Activated CD4-positive, alpha-beta T cell treated with anti-CD3 and anti-CD28 coated beads, Interleukin-2, Interleukin-6, amounts not matched to agents 100 ng/mL and 50 ng/mL, durations not matched to agents 16 hours and 8 hours (primary cell): ENCODE measurements at regions not wholly inside any gene's neighbourhood (a gene's known extent, or its start where the extent isn't known, plus 50 kb on each side); places are given as distances from the start of the nearest gene placed in this dataset.
"Not testable (repeated sequence)": the region's sequence is repeated elsewhere in the genome, so short reads cannot be mapped to it uniquely, and the experiment has no call there.

Experiments
- DNase-seq: peaks from one replicate; pipeline ENCODE4 v3.0.0-alpha.2; 2020

DNA sequence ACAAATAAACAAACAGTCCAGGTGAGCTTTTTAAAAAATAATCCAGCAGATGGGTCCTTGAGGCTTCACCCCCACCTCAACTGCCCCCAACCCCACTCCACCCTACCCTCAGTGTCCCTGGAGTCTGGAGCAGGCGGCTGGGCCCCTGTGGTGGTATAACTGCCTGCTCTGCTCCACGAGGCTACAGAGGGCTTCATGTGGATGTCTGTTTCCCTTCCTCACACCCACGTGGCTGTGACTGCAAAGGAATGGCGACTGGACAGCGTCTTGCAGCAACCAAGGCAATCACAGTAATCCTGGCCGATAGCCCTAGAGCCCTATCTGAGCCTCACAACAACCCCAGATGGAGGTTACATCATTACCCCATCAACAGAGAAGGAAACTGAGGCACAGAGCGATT is 76.5 kb downstream of the SLC2A10 start:
- DNase-seq = no peak

DNA sequence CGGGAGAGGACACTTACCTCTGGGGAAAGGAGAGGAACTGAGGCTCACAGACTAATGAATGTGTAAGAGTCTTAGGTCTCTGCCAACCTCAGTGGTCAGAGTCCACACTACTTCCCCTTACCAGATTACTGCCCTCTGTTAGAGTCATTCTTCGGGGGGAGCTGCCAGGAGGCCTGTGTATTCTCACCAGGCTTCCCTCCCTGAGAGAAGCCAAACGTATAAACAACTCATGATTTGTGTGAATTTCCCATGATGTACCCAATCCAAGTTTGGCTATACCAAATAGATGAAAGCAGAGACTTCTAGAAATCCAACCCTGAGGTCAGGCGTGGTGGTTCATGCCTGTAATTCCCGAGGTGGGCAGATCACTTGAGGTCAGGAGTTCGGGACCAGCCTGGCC is 77.1 kb downstream of the SLC2A10 start:
- no peak for DNase-seq

- DNase-seq = no peak
These were observed 78.7 kb downstream of the SLC2A10 start for GRCh38 chr20:46787991-46788762.

GRCh38 chr20:46788763-46789091 is 79.3 kb downstream of the SLC2A10 start:
- DNase-seq = not testable (repeated sequence)

- DNase-seq = no peak
These were observed 80.0 kb downstream of the SLC2A10 start for GRCh38 chr20:46789339-46790028.

DNA sequence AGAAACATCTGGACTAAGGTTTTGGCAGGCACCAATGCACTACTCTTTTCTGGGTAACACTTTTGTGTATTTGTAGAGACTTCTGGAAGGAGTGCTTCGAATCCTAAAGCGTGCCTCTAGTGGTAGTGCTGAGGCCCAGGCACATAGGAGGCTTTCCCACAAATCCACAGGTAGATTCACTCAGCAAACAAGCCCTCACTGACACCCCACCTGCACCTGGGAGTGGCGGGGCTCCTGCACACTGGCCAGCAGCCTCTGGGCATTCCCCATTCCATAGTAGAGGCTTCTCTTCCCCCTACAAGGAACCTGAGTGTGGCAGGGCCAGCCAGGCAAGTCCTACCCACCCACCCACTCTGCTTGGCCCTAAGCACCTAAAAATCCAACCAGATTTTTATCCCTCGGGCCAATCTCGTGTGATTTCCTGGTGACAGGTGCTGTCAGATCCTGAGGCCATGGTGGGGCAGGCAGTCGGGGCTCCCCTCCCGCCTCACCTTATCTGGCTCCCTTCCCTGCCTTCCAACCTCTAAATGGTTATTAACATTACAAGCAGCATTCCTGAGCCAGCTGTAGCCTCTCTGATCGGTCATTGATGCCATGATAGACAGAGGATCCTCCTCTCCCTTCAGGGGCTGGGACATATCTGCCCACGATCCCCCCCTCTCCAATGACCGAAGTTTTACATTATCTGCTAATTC is 82.4 kb downstream of the SLC2A10 start:
- no peak for DNase-seq

DNA sequence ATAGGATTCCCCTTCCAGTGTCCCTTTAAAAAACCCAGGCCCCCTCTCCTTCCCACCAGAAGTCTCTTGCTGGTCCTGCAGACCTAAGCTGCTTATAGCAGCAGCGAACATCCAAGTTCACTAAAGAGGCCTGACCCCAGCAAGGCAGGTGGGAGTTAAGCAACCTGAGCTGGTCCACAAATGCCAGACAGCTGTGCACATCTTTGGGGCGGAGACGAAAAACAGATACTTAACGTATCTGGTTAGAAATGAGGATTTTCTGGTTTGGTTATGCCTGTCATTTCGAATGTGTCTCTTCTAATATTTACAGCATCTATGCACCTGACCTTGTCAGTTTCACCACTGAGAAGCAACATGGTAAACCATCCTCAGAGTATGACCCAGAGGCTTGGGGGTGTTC is 87.8 kb downstream of the SLC2A10 start:
- no peak for DNase-seq

GRCh38 chr20:46798430-46798829 is 89.0 kb downstream of the SLC2A10 start:
- DNase-seq = no peak

DNA sequence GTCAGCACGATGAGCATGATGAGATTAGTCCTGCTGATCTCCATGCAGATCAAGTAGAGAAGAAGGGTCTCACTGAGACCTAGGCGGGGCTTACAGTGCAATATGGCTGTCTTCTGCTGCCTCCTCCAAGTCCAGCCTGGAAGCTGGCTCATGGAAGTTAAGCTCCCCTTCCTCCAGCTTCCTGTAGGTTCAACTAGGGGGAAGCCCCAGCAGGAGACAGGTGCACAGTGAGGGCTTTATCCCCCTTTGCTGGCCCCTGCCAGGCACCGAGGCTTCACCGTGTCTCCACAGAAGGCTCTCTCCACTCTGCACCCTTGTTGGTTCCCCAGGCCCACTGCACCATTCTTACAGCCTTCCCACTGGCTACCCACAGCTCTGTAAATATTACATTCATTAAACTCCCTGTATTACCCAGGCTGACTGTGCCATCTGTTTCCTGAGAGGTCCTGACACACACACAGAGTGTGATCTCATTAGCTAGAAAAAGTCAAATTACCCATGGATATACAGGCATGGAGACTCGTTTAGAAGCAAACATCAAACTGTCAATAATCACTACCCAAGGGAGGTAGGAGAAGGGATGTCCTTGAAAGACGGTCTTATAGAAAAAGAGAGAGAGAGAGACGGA is 90.4 kb downstream of the SLC2A10 start:
- DNase-seq = no peak

GRCh38 chr20:46800409-46800804 is 91.0 kb downstream of the SLC2A10 start:
- DNase-seq = no peak

DNA sequence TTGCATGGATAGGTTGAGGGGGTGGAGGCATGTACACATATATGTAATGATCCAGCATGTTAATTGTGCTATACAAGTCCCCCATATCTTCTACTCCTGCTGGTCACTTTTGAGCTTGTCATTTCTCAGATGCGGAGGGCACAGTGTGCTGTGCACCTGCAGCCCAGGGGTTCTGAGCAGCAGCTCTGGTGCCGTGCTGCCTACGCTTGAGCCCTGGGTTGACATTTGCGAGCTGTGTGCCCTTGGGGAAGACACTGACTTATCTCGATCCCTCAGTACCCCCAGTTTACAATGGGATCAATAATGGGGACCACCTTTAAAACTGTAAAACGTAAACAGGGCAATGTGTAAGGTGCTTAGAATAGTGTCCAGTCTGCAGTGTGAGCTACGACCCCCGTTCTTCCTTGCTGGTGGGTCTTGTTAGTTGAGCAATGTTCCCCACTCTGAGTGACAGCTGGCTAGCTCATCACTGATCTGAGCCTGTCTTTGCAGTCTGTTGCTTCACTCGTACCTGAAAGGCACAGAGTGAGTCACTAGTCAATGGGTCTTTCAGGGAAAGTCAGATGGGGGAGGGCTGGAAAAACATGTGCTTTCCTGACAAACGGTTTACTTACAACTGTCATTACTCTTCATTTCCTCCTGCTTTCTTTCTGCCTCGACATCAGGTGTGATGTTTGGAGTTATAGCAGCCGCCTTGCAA is 91.7 kb downstream of the SLC2A10 start:
- no peak for DNase-seq

DNA sequence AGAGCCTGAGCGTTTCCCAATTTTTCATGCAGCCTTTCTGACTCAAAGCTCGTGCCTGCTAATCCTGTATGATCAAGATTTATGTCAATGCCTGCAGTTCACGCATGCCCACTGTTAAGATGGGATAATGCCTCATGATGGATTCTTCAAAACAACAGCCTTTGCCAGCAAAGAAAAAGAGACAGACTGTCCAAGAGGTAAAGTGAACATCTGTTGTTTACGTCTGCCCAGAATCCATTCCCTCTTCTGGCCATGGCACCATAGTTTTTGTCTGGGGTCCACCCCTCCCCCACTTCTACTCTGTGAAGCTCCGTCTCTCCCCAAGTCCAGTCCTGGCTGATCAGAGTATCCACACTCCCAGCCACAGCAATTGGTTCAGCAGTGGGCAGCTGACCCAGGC is 91.9 kb upstream of the EYA2 start:
- DNase-seq = no peak

- no peak for DNase-seq
These were observed 91.3 kb upstream of the EYA2 start for GRCh38 chr20:46803123-46804020.

DNA sequence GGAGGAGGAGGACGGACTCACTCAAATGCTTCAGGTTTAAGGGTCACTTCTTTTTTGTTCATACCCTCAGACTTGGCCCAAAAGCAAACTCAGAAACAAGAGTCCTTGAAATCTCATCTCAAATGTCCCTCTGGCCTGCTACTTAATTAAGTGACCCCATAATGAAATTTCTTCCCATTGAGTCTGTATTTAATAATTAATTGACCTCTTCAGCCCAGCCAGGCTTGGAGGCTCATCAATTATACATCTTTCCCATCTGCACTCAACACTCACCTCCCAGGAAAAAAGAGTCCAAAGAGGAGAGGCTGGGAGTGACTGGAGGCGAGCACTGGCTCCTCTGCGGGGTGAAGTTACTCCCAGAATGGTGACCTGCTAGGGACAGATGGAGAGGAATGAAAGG is 90.5 kb upstream of the EYA2 start:
- no peak for DNase-seq

DNA sequence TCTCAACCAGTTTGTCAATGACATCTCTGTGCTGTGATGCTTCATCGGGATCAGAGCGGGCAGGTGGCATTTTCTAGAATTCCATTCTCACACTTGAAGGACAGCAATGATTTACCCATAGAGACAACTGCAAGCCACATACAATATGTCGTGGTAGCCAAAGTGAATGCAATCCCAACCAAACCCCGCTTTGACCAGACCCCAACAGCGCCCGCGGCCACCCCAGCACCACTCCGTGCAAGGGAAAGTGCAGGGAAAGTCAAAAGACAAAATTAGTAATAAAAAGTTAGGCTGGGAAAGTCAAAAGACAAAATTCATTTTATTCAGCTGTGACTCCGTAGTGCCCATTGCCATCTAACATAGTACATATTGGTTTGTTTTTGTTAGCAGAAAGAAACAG is 88.8 kb upstream of the EYA2 start:
- DNase-seq = no peak

DNA sequence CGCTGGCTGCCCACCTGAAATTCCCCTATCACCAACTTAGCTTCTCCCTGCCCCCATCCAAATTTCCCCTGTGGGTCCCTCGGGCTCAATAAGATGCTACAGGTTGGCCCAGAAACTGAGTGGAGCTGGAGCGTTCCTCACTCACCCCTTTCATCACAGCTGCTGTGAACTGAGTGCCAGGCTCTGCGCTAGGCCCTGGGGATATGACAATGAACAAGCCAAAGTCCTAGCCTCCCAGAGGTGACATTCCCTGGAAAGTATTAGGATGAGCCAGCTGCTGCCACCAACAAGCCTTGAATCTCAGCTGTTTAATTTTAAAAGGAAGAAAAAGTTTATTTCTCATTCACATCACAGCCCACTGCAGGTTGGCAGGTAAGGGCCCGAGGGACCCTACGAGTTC is 86.6 kb upstream of the EYA2 start:
- DNase-seq = no peak

GRCh38 chr20:46808565-46808964 is 86.1 kb upstream of the EYA2 start:
- no peak for DNase-seq

GRCh38 chr20:46809706-46810360 is 84.8 kb upstream of the EYA2 start:
- DNase-seq = no peak

GRCh38 chr20:46810448-46811223 is 84.0 kb upstream of the EYA2 start:
- DNase-seq = no peak

- no peak for DNase-seq
These were observed 83.2 kb upstream of the EYA2 start for GRCh38 chr20:46811224-46812084.
